HG02981 (cell line): ENCODE measurements at regions not wholly inside any gene's neighbourhood (a gene's known extent, or its start where the extent isn't known, plus 50 kb on each side); places are given as distances from the start of the nearest gene placed in this dataset.
"Not testable (repeated sequence)": the region's sequence is repeated elsewhere in the genome, so short reads cannot be mapped to it uniquely, and the experiment has no call there.

Source experiments
- ATAC-seq: cut with Tn5 transposase; IDR thresholded peaks from one replicate; pipeline ENCODE4 v1.9.1; 2021; ENCODE audit warnings: mild to moderate bottlenecking, moderate library complexity; ENCODE audit not compliant: unreplicated experiment

- ATAC-seq: no peak
Measured at GRCh38 chr9:124084087-124084486, 72.5 kb downstream of the LHX2 start.

GRCh38 chr9:124087226-124087625 lies 75.7 kb downstream of the LHX2 start:
- ATAC-seq: no peak

GRCh38 chr9:124088476-124088837 lies 76.9 kb downstream of the LHX2 start:
- no peak for ATAC-seq

- not testable (repeated sequence) for ATAC-seq
Measured at GRCh38 chr9:124089631-124090488, 78.3 kb downstream of the LHX2 start.

- ATAC-seq: no peak
Measured at GRCh38 chr9:124098141-124098905, 86.8 kb downstream of the LHX2 start.

GRCh38 chr9:124099860-124100259 lies 88.3 kb downstream of the LHX2 start:
- no peak for ATAC-seq

- ATAC-seq: no peak
Measured at GRCh38 chr9:124101215-124101968, 89.8 kb downstream of the LHX2 start.

- ATAC-seq: no peak
Measured at GRCh38 chr9:124101969-124102345, 90.4 kb downstream of the LHX2 start.

GRCh38 chr9:124102363-124102762 lies 90.8 kb downstream of the LHX2 start:
- no peak for ATAC-seq

- ATAC-seq: no peak
Measured at GRCh38 chr9:124105266-124105665, 93.7 kb downstream of the LHX2 start.

- ATAC-seq: no peak
Measured at GRCh38 chr9:124108216-124108615, 96.6 kb downstream of the LHX2 start.

GRCh38 chr9:124110307-124110915 lies 98.8 kb downstream of the LHX2 start:
- ATAC-seq: no peak

- ATAC-seq: no peak
Measured at GRCh38 chr9:124116683-124117363, 105.3 kb downstream of the LHX2 start.

GRCh38 chr9:124118894-124119293 lies 107.3 kb downstream of the LHX2 start:
- ATAC-seq: no peak

GRCh38 chr9:124120272-124120671 lies 108.7 kb downstream of the LHX2 start:
- ATAC-seq: no peak

- ATAC-seq: no peak
Measured at GRCh38 chr9:124121725-124122124, 110.2 kb downstream of the LHX2 start.

GRCh38 chr9:124122321-124122720 lies 110.8 kb downstream of the LHX2 start:
- no peak for ATAC-seq

GRCh38 chr9:124122813-124123462 lies 111.4 kb downstream of the LHX2 start:
- ATAC-seq: no peak

- ATAC-seq: not testable (repeated sequence)
Measured at GRCh38 chr9:124123621-124124020, 112.1 kb downstream of the LHX2 start.
